GM18861 (cell line): ENCODE measurements at regions not wholly inside any gene's neighbourhood (a gene's known extent, or its start where the extent isn't known, plus 50 kb on each side); places are given as distances from the start of the nearest gene placed in this dataset.
"Not testable (repeated sequence)": the region's sequence is repeated elsewhere in the genome, so short reads cannot be mapped to it uniquely, and the experiment has no call there.

Source experiments
- ATAC-seq: cut with Tn5 transposase; IDR thresholded peaks from one replicate; pipeline ENCODE4 v1.9.1; 2021; ENCODE audit not compliant: unreplicated experiment

DNA sequence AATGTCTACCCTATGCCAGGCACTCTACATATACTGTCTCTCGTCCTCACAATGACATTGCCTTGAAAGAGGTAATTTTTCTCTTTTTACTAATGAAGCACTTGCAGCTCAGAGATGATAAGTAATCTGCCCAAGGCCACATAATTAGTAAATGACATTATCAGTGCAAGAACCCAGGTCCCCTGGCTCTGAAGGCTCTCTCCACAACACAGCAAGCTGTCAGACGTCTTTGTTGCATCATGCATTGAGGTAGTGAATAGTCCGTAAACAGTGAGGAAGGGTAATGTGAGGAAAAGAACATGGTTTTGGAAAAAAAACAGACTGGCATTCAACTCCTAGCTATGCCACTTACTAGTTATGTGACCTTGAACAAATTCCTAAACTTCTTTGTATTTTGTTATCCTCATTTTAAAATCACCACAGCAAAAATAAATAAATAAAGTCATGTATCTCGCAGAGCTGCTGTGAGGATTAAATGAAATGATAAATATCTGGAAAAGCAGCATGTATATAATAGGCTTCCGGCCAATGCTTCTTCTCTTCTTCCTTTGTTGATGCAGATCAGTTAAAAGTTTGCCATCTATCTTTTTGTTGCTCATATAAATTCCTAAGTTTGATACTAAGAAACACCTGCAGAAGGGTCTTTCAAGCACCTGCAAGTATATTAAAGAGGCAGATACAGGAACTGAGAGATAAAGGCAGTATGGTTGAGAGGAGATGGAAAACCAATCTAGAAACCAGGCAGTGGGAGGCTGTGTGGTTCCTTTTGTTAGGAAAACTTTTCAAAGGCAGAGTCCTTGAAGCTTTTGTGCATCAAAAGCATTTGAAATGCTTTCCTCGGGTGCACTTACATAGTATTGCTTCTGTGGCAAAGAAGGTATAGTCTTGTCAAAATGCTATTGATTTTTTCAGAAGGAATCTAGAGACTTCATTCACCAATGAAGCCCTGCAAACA, 82.8 kb downstream of the BTG1 start:
- no peak for ATAC-seq

- no peak for ATAC-seq
Observed at GRCh38 chr12:92061061-92061460, 84.6 kb downstream of the BTG1 start.

DNA sequence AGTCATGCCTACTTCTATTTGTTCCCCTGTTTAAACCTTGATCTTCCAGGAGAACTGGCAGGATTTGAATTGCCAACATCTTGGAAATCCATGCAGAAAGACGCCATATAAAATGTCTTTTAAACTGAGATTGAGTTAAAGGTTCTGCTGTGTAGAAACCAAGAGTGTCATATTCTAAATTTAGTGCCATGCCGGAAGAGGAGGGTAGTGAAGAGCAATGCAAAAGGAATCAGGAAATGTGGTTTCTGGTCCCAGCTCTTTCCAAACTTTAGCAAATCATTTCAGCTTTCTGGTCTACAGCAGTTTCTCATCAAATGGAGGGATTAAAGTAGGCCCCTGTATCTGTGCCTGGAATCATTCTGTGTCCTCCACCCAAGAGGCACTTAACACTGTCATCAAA, 85.7 kb downstream of the BTG1 start:
- no peak for ATAC-seq

- no peak for ATAC-seq
Observed at GRCh38 chr12:92058664-92059063, 87.0 kb downstream of the BTG1 start.

DNA sequence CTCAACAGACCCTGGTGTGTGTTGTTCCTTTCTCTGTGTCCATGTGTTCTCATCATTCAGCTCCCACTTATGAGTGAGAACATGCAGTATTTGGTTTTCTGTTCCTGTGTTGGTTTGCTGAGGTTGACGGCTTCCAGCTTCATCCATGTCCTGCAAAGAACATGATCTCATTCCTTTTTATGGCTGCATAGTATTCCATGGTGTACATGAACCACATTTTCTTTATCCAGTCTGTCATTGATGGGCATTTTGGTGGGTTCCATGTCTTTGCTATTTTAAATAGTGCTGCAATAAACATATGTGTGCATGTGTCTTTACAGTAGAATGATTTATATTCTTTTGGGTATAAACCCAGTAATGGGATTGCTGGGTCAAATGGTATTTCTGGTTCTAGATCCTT, 88.9 kb downstream of the BTG1 start:
- ATAC-seq, result not testable (repeated sequence)

DNA sequence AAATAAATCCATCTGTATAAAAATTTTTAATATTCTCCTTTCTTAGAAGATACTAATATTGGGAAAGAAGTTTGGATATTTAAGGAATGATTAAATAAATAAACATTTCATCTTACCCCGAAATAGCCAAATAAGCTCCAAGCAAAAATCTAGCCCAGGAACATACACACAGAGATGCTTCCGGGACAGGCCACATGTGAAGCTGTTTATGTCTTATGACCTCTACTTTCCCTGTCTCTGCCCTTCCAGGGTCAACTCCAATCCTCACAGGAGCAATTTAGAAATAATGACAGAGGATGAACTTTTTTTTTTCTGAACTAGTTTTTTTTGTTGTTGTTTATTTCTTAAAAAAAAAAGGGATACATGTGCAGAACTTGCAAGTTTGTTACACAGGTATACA, 89.4 kb downstream of the BTG1 start:
- ATAC-seq, result no peak

DNA sequence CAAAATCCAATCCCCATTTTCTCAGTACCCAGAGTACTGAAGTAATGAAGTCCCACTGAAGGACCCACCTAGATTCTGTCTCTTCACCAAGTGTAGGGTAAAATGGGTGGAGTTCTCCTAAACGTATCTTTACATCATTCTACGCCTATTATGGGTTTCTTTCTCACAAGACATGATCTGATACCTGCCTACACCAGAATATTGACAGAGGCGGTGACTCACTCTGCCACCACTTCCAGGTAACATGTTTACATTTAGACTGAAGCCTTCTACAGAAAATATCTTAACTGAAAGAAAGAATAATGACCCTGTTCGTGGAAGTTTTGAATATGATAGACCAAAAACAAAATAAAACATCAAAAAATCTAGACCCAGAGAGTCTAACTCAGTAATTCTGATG, 89.8 kb downstream of the BTG1 start:
- no peak for ATAC-seq

DNA sequence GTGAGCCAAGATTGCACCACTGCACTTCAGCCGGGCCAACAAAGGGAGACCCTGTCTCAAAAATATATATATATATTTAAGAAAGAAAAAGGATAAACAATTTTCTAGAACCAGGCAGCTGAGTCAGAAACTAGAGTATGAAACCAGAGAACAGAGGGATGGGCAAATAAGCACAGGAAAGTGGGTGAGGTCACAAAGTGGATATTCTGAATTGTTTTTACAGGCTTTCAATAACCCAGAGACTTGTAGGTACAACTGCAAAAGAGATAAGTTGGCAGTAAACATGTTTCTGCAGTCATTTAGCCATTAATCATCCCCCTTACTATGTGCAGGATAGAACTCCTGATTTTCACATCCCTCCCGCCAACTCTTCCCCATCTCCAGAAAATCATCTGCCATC, 94.2 kb downstream of the BTG1 start:
- ATAC-seq, result no peak

DNA sequence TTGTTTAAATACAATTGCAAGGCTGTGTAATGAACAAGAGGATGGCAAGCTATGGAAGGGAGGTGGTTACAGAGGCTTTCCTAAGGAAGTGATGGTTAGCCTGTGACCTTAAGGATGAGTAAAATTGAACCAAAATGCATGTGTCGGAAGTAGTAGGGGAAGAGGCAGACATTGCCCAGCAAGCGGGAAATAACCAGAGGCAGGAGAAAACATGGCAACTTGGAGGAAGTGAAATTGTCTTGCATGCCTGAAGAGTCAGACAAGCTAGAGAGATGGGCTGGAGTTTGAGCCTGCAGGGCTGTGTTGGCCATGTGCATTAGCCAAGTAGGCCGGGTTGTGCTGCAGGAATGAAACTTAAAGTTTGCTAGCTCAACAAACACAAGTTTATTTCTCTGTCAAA, 96.2 kb downstream of the BTG1 start:
- ATAC-seq, result peak; percentile 73

GRCh38 chr12:92047393-92047826, 98.2 kb downstream of the BTG1 start:
- ATAC-seq, result no peak

DNA sequence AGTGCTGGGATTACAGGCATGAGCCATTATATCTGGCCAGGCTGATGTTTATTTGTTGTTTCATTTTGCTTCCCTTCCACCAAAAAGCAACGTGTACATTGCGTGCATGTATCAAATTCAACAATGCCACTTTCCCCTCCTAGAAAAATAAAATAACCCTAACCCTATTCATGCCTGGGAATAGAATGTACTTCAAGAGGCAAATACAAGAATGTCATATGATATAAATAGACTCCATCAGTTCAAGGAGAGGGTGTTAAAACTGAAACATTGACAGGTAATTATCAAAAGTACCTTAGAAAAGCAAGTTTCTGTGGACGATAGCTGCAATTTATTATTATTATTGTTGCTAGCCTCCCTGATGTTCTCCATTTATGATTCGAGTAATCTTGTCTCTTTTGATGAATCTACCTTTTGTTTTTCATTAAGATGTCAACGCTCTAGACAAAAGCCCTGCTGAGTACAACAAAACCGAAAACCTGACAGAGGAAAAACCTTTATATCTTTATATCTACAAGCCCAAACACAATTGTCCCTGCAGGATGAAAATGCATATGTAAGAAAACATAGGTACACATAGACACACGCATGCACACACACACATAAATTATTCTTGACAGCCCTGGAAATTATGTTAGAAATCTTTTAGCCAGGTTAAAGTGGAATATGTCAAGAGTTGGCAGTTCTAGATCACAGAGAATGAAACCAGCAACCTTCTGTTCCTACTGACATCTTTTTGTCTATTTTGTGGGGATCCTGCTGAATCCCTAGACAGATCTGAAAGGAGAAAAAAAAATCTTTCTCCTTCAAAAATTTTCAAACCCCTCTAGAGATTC, 98.9 kb downstream of the BTG1 start:
- ATAC-seq, result no peak

DNA sequence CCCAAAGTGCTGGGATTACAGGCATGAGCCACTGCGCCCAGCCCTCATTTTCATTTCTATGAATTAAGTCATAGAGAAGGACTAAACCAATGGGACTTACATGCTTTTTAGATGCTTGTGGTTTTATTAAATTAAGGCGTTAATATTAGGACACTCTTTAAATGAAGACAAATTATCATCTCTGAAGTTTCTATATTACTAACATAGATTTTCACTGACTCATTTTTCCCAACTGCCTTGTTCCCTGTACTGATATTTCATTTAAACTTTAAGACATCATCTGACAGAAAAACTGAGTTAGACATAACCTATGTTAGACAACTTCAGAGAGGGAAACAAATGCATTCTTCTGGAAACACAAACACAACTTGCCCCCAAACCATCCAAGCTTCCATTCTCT, 99.8 kb downstream of the BTG1 start:
- ATAC-seq, result no peak

- no peak for ATAC-seq
Observed at GRCh38 chr12:92044435-92044834, 101.2 kb downstream of the BTG1 start.

DNA sequence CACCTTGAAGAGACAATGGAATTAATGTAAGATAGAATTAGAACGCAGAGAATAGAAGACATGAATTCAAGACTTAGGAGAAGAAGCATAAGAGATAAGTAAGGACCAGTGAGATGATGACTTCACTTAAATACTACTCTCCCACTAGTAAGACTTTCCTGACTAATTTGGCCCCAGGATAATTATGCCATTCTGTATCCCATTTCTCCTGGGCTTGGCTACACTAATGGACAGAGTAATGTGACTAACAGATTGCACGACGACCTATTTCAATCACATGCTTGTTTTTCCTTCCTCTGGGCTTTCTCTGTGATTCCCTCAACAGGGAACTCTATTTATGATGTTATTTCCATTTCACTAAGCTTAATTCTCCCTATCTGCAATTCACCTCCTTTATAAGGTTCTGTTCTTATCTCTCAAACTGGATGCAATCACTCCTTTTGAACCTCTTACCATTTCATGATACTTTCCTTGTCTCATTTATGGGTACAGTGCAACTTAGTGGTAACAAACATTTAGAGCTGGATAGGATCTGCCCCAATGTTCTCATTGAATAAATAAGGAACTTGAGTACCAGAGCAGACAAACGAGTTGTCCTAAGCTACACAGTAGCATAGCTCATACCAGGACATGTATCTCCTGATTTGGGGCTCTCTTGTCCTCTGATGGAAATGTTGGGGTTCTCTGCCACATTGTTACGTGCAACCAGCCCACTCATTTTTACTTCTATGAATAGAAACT, 102.7 kb downstream of the BTG1 start:
- ATAC-seq, result no peak

GRCh38 chr12:92041742-92042141, 103.9 kb downstream of the BTG1 start:
- no peak for ATAC-seq

GRCh38 chr12:92039046-92039445, 106.6 kb downstream of the BTG1 start:
- ATAC-seq, result no peak

DNA sequence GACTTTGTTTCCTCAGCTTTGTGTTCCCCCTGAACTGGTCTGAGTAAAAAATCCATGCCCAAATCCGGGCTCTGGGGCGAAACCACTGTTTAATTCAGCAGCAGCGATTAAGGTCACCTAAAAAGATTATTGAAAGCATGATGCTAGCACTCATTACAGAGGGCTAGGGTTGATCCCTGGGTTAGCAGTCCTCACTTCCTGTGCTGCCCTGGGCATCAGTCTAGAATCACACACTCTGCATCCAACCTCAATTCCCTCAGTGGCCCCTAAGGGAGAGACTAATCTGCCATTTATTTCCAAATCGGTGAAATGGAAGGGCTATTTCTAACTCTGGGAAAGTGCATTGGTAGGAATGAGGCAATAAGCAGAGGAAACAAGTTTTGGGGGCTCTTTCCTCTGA, 107.2 kb downstream of the BTG1 start:
- ATAC-seq, result no peak

- ATAC-seq, result no peak
Observed at GRCh38 chr12:92036771-92037453, 108.7 kb downstream of the BTG1 start.

- ATAC-seq, result no peak
Observed at GRCh38 chr12:92036061-92036620, 109.5 kb downstream of the BTG1 start.

GRCh38 chr12:92035477-92035876, 110.2 kb downstream of the BTG1 start:
- no peak for ATAC-seq
